Activated naive CD4-positive, alpha-beta T cell treated with Interleukin-2 at 50 U/mL for 16 hours (primary cell): ENCODE measurements at regions not wholly inside any gene's neighbourhood (a gene's known extent, or its start where the extent isn't known, plus 50 kb on each side); places are given as distances from the start of the nearest gene placed in this dataset.

ENCODE experiments used
- DNase-seq: peaks from one replicate; pipeline ENCODE4 v3.0.0-alpha.2; 2020

DNA sequence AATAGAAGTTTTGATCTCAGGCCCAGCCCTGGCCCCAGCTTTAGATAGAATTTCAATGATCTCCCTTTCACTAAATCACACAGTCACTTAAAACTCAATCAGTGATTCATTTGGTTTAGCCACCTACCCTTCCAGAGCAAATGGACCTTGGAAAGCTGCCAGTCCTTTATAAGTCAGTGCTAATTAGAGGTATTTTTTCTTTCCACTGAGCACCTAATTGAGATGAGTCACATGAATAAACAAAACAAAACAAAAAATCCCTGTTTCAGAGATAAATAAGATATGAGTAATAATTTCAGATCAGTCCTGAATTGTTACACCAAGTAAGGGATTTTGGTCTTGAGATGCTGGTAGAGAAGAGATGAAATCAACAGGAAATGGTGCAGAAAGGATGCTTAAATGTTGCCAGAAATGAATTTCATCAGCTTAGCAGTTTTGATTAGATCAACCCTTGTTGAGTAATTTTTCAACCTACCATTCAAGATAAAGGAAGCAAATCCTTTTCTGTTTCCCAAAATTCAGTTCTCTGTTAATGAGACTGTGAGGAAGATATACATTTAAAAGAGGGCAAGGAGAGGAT lies 352.0 kb upstream of the COL8A1 start:
- DNase-seq, result no peak

DNA sequence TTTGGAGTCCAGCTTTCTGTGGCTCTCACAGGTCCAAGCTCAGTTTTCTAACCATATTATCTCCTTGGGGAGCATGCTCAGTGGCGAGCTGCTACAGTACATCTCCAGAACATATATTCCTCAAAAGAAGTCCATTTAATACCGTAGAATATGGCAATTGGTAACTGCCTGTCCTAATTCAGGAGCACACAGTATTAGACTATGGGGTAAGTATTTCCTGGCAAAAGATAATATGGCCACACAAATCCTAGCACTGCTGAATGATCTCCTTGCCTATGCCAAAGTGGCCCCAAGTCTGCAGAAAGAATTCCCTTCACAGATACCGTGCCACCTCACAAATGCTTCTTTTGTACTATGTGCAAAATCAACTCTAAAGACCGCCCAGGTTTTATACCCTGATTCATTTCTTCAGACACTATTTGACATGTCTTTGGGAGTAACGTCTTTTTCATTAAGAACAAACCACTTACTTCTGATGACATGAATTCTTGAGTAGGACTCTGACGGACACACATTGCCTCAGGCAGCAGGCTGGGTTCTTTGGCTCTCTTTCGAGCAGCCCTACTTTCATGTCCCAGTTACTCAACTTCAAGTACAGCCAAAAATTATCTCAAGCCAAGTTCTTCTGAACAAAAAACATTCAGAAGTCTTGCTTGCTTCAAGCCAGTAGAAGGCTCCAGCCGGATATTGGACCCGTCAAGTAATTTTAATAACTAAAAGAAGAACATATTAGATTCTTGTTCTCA lies 368.3 kb upstream of the DCBLD2 start:
- DNase-seq, result no peak

DNA sequence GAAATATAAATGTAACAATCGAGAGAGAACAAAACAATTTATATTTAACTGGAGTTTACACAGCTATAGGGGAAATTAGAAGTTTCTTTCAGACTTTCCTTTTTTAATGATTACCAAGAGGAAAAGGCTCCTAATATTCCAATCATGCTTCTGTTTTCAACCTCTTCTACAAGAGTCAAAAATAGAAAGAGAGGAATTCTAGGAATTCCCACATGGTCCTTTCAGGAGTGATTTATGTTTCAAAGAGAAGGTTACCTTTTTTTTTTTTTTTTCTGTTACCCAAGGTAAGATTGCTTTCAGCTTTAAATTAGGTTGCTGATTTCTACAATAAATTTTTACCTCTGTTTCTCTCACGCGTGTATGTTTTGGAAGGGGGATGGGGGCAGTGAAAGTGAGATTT lies 355.3 kb upstream of the DCBLD2 start:
- DNase-seq, result no peak

DNA sequence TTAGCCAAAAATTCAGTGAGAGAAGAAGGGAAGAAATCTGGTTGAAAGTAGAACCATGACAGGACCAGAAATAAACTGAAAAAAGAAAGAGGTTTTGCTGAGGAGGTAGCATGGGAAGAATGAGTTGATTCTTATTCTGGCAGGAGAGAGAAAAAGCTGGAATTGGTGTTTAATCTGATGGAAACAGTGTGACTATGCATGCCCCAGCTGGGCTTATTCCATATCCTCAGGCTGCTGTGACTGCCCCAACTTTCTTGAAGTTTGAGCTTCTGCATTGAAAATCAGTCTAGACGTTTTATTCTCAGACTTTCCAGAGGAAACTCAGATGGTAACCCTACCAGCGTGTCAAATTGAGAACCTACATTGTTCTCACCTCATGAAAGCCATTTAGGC lies 352.5 kb upstream of the DCBLD2 start:
- DNase-seq, result no peak

DNA sequence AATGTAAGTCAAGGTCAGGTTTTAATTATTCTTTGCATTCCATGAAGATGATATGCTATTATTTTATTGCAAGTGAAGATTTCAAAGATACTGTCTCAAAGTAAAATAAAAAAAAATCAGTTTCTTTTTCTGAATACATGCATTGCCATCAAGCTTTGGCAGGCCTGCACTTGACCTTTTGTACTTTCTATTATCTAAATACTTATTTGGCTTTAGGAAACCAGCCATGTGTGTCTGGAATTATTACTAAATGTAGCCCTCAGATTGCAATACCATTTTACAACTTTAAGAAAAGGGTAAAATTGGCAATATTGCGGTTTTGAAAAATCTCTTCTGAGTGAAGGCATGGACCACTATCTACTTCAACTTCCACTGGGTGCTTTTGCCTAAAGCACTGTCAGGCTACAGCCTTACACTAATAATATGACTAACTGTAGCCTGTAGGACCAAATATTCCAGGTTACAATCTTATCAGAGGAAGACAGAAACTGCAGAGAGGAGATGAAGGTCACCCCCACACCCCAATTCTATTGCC lies 349.4 kb upstream of the DCBLD2 start:
- no peak for DNase-seq

DNA sequence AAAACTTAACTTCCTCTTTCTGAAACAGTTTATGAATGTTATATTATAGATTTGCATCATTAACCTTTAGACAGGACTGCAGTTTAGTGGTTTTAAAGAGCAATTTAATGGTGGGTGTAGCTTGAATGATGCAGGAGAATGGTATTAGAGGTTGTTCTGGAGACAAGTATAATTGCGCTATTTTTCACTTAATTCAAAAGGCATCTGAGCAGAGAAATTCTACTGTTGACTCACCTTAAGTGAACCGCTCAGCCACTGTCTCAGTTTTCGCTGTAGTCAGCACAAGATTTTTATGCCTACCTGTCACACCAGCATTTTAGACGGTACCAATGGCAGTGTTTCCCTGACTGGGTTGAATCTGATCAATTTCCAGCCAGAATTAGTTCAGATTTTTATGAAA lies 348.8 kb upstream of the DCBLD2 start:
- no peak for DNase-seq

DNA sequence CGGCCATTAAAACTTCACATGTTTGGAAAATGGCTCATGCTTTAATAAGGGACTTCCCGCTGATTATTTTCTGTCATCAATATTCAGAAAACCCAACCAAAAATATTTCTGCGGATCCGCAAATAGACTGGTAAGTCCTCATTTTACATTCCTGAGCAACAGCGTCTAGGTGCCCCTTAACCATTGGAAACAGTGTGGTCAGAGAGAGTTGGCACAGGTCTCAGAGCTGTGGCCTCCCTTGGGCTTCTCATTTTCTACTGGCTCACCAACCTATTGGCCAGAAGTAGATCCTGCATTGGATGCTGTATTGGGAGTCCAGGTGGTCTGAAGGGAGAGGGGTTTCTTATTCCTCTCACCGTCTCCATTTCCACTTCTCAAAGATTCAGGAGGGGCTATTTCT lies 348.1 kb upstream of the DCBLD2 start:
- DNase-seq, result no peak

DNA sequence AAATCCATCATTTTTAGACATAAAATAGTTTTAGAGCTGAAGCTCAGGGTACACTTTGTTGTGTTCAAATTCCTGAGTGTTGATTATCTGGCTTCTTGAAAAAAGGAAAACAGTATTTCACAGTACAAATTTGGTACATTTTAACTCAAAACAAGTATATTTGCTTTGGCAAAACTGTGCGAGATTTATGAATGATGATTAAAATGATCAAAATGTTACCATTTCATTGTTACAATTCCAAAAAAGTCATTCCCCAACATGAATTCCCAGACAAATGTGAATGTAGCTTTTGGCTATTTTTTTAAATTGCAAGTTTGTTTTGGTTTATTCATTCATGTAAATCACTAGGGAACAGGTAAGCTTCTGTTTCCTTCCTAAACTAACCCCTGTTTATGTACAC lies 347.4 kb upstream of the DCBLD2 start:
- DNase-seq, result no peak

DNA sequence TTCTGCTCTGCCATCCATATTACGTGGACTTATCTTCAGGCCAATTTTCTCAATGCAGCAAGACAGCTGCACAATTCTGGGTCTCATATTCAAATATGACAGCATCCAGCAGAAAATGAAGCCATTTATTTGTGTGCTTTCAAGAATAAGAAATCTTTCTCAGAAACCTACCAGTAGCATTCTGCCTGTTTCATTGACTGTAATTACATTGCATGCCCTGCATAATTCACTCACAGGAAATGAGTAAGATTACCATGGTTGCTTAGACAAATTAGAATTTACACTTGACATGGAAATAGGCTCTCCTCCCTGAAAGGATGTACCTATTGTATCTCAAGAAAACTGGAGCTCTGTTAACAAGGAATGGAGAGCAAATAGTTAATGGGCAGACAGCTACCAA lies 346.6 kb upstream of the DCBLD2 start:
- no peak for DNase-seq

DNA sequence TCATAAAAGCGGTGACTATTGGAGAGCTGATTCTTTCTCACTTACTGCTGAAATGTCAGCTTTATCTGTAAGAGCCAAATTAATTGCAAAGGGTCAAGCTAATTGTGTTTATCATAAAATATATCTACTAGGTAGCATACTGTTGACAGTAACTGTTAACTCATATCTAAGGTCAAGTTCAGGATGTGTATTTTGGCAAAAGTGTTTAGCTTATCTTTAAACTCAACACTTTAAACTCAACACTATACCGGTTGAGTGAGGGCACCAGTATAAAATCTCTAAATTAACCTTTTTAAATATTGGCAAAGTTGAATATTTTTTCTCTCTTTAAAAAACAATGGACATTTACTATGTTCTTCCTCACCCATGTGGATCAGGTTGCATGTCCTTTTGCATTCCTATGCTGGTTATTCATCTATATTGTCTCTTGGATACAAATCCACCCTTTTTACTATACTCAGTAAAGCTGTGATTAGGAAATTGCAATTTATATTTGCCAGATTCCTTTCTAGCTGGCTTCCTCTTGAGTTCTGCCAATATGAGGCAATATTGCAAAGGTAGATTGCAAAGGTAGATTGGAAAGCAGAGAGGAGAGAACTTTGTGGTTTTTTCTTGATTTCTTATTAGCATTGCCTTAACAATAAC lies 344.6 kb upstream of the DCBLD2 start:
- DNase-seq, result no peak

DNA sequence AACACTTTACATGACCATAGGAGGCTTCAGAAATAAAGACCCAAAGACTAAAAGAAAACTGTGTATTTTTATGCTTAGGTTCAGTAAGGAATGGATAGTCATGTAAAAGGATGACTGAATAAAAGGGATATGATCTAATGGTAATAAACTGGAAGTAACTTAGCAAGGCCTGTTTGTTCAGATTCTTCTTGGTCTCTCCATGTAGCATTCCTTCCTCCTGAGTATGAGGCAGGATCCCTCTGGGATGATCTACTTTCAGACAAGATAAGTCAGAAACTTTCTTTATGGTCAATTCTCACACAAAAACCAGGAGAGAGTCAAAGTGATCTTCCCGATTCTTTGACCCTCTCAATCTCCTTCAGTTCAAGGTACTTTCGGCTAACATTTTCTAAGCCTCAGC lies 340.8 kb upstream of the DCBLD2 start:
- no peak for DNase-seq

DNA sequence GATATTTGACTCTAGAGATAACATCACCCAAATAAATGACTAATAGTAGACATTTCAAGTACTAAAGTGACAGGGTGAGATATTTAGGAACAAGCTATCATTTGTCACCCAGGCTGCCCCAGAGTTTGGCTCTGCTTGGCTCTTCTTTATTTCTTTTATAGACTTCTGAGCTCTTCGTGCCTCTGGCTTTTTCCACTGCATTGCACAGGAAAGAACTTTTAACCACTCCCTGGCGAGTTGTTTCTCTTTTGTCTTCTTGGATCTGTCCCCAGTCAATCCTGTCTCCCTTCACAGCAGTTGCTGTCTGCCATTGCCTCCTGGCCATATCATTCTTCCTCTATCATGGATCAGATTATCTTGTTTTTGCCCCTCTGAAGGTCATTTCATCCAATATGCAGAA lies 339.2 kb upstream of the DCBLD2 start:
- no peak for DNase-seq

DNA sequence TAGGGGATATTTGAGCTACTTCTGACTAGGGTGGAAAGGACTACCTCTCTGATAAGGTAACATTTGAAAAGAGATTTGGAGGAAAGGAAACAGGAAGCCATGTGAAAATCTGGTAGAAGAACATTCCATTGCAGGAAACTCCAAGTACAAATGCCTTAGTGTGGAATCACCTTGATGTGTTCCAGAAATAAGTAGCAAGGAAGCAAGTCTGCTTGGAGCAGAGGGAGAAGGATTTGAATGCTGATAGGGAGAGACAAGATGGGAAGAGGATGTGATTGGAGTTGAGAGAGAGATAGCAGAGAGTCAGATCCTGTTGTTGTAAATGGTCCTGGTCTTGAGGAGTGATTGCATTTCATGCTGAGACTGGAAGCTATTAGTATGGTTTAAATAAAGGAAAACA lies 335.1 kb upstream of the DCBLD2 start:
- no peak for DNase-seq

DNA sequence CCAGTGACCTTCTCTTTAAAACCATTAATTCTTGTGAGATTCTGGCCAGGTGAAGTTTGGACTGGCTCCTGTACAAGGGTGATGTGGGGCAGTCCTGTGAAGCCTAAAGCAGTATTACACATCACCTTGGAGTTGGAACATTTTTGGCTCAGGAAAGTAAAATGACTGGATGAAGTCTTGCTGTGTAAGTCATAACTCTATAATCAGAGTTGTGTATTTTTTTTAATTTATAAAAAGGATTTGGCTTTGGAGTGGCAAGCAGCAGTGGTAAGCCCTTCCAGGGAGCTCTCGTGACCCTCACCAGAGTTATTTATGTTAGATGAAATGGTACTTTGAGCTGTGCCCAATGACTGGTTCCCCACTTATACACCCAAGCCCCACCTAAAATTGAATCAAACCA lies 331.2 kb upstream of the DCBLD2 start:
- no peak for DNase-seq

DNA sequence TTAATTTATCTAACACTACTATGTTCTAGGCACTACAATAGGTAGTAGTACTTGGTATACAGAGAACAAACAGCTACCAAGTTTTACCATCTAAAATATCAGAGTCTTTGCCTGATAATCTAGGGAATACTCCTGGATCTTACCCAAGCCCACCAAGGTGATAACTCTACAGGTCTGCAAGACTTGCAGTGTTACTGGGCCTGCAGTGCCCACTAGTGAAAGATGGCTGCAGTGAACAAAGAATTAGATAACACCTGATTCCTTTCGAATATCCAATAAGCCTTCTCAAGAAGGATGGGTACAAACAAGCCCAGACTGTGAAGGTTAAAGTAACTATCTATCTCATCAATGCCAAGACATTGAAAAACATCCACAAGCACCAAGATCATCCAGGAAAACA lies 317.0 kb upstream of the DCBLD2 start:
- no peak for DNase-seq

DNA sequence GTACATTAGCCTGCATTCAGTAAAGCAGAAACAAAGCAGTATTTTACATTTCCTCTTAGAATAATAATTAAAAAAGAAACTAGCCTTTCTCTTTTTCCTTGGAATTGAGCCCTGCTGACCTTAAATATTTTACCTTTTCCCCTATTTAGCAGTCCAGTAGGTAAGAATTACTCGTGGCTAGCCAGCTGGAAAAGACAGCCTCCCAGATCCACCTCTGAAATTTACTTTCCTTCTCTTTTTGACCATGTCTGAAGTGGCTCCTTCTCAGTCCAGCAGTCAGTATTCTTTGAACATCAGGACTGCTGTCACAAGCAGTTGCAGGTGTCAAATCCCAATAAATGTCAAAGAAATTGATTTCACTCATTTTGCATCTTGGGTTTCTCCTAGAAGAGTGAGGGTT lies 311.5 kb upstream of the DCBLD2 start:
- DNase-seq, result no peak

DNA sequence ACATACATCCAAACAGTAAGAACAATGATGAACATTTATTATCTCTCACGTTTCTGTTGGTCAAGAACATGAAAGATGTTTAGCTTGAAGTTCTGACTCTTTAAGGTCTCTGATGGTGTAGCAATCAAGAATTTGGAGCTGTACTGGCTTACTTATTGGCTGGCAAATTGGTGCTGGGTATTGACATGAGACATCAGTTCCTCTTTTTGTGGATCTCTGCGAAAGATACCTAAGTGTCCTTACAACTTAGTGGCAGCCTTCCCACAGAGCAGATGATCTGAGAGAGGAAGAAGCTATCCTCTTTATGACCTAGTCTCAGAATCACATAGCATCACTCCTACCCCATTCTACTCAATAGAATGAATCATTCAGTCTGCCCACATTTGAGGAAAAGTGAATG lies 309.8 kb upstream of the DCBLD2 start:
- no peak for DNase-seq

DNA sequence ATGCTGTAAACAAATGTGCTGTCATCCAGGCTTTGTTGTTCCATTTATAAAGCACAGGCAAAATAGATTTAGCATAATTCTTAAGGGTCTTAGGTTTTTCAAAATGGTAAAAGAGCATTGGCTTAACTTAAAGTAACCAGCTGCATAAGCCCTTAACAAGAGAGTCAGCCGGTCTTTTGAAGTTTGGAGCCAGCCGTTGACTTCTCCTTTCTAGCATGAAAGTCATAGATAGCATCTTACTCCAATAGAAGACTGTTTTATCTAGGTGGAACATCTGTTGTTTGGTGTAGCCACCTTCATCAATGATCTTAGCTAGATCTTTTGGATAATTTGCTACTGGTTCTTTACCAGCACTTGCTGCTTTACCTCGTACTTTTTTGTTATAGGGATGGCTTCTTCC lies 297.5 kb upstream of the DCBLD2 start:
- no peak for DNase-seq

DNA sequence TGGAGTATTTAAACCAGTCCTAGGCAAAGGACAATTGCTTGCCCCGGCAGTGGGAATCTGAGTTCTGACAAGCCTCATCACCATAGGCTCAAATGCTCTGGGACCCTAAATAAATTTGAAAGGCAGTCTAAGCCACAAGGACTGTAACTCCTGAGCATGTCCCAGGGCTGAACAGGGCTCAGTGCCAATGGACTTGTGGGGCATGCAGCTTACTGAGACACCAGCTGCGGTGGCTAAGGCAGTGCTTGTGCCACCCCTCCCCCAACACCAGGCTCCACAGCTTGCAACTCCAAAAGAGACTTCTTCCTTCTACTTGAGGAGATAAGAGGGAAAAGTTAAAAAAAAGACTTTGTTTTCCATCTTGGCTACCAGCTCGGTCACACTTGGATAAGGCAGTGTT lies 289.7 kb upstream of the DCBLD2 start:
- no peak for DNase-seq

DNA sequence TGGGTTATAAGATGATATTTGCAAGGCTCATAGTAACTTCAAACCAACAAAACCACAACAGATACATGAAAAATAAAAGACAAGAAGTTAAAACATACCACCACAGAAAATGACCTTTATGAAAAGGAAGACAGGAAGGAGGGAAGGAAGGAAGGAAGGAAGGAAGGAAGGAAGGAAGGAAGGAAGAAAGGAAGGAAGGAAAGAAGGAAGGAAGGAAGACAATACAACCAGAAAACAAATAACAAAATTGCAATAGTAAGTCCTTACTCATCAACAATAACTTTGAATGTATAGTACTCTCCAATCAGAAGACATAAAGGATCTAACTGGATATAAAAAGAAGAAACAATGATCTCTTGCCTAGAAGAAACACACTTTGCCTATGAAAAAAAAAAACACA lies 287.4 kb upstream of the DCBLD2 start:
- no peak for DNase-seq

DNA sequence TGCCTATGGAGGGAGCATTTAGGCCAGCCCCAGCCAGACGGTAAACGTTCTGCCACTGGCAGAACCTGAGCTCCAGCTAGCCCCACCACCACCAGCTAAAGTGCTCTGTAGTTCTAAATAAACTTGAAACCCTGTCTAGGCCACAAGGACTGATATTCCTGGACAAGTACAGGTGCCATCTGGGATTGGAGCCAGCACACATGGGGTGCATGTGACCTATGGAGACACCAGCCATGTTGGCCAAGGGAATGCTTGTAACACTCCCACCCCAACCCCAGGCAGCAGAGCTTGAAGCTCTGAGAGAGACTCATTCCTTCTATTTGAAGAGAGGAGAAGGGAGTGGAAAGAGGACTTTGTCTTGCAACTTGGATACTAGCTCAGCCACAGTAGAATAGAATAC lies 284.5 kb upstream of the DCBLD2 start:
- DNase-seq, result no peak

DNA sequence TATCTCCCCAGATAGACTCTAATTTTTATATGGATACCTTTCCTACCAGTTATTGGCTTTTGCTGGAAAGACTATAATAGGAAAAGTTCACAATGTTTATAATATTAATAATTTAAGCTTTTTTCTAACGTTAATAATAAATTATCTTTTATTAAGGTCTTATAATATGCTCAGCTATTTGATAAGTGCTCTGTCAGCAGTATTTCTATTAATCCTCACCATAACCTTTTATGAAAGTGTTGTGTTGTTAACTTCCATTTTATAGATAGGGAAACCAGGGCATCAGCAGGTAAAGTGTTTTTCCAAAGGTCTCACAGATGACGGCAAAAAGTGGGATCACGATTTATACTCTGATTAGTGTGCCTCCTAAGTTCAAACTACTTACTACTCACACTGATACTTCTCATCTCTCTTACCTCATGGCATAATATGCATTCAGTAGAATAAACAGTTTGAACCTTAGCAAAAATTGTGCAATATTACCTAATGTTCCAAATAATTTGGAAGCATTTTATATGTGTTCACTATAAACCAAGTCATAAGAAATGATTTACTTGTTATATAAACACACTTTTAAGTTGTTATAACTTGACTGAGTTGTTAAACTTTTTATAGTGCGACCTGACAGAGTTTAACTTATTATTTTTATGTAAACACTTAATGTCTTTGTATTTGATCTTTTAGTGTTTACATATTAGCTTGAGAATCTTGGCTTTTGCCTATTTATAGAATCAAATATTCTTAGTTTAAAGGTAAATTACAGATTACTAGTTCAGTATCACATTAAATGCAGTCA lies 274.9 kb upstream of the DCBLD2 start:
- DNase-seq, result no peak

DNA sequence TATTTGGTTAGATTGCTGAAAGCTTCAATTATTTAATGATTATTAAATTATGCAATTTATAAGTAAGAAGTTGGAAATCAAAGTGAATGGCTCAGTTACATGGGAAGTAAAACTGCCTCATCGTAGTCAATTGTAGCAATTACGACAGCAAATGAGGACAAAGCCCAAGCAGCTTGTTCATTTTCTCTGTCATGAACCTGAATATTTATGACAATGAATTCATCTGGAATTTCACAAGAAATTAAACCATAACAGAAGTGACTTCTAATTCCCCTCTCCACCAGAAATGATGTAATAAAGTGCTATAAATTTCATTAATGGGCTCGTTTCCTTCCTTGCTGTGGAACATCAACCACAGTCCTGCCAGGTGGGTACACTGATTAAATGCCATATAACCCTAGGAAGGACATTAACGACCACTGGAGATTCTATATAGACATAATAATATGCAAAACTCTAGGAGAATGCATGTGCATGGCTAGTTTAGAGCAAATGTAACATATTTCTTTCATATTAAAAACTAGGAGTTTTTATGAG lies 273.8 kb upstream of the DCBLD2 start:
- no peak for DNase-seq
